GM23338 (cell line): ENCODE measurements at regions not wholly inside any gene's neighbourhood (a gene's known extent, or its start where the extent isn't known, plus 50 kb on each side); places are given as distances from the start of the nearest gene placed in this dataset.

Source experiments
- ATAC-seq: fragments of 200-7000 bp; cut with Tn5 transposase; 3 replicates; pipeline ENCODE4 v1.9.1; 2020
- DNase-seq: peaks from one replicate; pipeline ENCODE4 v3.0.0-alpha.2; 2015; ENCODE audit warnings: low spot score
- H2AFZ ChIP-seq: fragments of 200-600 bp; sonication (generic); 2 replicates; pipeline ENCODE4 v1.8.0; 2016; ENCODE audit warnings: antibody characterized with exemption, mild to moderate bottlenecking, moderate library complexity
- H3F3A ChIP-seq: fragments of 200-600 bp; sonication (generic); replicated peaks from 2 replicates; pipeline ENCODE4 v1.8.0; 2017; ENCODE audit warnings: antibody characterized with exemption, mixed run types, low read depth
- H3K27ac ChIP-seq: fragments of 200-600 bp; sonication (generic); 2 replicates; pipeline ENCODE4 v1.6.1; 2016; ENCODE audit warnings: low read depth
- H3K27me3 ChIP-seq: fragments of 200-600 bp; sonication (generic); 2 replicates; pipeline ENCODE4 v1.8.0; 2016; ENCODE audit warnings: mild to moderate bottlenecking, mixed run types, moderate library complexity; ENCODE audit not compliant: insufficient read depth
- H3K36me3 ChIP-seq: fragments of 200-600 bp; sonication (generic); 2 replicates; pipeline ENCODE4 v1.8.0; 2016; ENCODE audit warnings: mild to moderate bottlenecking; ENCODE audit not compliant: insufficient read depth
- H3K4me1 ChIP-seq: fragments of 200-600 bp; sonication (generic); 2 replicates; pipeline ENCODE4 v1.8.0; 2016; ENCODE audit warnings: mild to moderate bottlenecking, moderate library complexity; ENCODE audit not compliant: insufficient read depth
- H3K4me2 ChIP-seq: fragments of 200-600 bp; sonication (generic); 2 replicates; pipeline ENCODE4 v1.7.1; 2017; ENCODE audit warnings: mixed run types
- H3K4me3 ChIP-seq: fragments of 200-600 bp; sonication (generic); 2 replicates; pipeline ENCODE4 v1.6.1; 2016; ENCODE audit warnings: mixed run types
- H3K79me2 ChIP-seq: fragments of 200-600 bp; sonication (generic); replicated peaks from 2 replicates; pipeline ENCODE4 v1.8.0; 2017; ENCODE audit warnings: mild to moderate bottlenecking; ENCODE audit not compliant: insufficient read depth
- H3K9me2 ChIP-seq: fragments of 200-600 bp; sonication (generic); 2 replicates; pipeline ENCODE4 v1.8.0; 2017; ENCODE audit not compliant: insufficient read depth
- H4K20me1 ChIP-seq: fragments of 200-600 bp; sonication (generic); replicated peaks from 2 replicates; pipeline ENCODE4 v1.8.0; 2017; ENCODE audit warnings: mild to moderate bottlenecking; ENCODE audit not compliant: insufficient read depth
- H3K27ac Mint-ChIP-seq: 2 replicates; pipeline ENCODE4 v1.8.0; 2020; ENCODE audit warnings: inconsistent platforms, mild to moderate bottlenecking, moderate library complexity, mixed read lengths
- H3K27me3 Mint-ChIP-seq: 3 replicates; pipeline ENCODE4 v1.8.0; 2022; ENCODE audit warnings: low read depth, mild to moderate bottlenecking, moderate library complexity, mixed read lengths, inconsistent platforms; ENCODE audit not compliant: insufficient read depth, poor library complexity
- H3K36me3 Mint-ChIP-seq: 3 replicates; pipeline ENCODE4 v1.8.0; 2021; ENCODE audit warnings: low read depth, mild to moderate bottlenecking, inconsistent platforms, moderate library complexity, mixed read lengths
- H3K4me1 Mint-ChIP-seq: 3 replicates; pipeline ENCODE4 v1.8.0; 2020; ENCODE audit warnings: mild to moderate bottlenecking, inconsistent platforms, mixed read lengths
- H3K4me3 Mint-ChIP-seq: 3 replicates; pipeline ENCODE4 v1.8.0; 2021; ENCODE audit warnings: moderate library complexity, mild to moderate bottlenecking, inconsistent platforms, mixed read lengths
- H3K9me3 Mint-ChIP-seq: 3 replicates; pipeline ENCODE4 v1.8.0; 2020; ENCODE audit warnings: moderate library complexity, mild to moderate bottlenecking, inconsistent platforms, mixed read lengths
- CREB1 ChIP-seq: fragments of 250-450 bp; sonication (Bioruptor Pico); IDR thresholded peaks from 2 replicates; pipeline ENCODE4 v1.5.0; 2020; ENCODE audit warnings: low read depth, mild to moderate bottlenecking, moderate library complexity
- ETS1 ChIP-seq: IDR thresholded peaks from 2 replicates; pipeline ENCODE4 v1.6.1; 2016; ENCODE audit warnings: antibody characterized with exemption
- EZH2 ChIP-seq: fragments of 200-600 bp; sonication (generic); IDR thresholded peaks from one replicate; pipeline ENCODE4 v1.8.0; 2017; ENCODE audit warnings: antibody characterized with exemption, mild to moderate bottlenecking, low read depth; ENCODE audit not compliant: unreplicated experiment
- JUNB ChIP-seq: IDR thresholded peaks from one replicate; pipeline ENCODE4 v1.6.1; 2016; ENCODE audit warnings: antibody characterized with exemption; ENCODE audit not compliant: unreplicated experiment
- REST ChIP-seq: IDR thresholded peaks from one replicate; pipeline ENCODE4 v1.6.1; 2018; ENCODE audit warnings: antibody characterized with exemption; ENCODE audit not compliant: unreplicated experiment
- STAT1 ChIP-seq: IDR thresholded peaks from one replicate; pipeline ENCODE4 v1.6.1; 2016; ENCODE audit warnings: antibody characterized with exemption; ENCODE audit not compliant: unreplicated experiment
- TF ChIP-seq, protein P1 (sequence below): fragments of 250-450 bp; sonication (Bioruptor Pico); IDR thresholded peaks from 2 replicates; pipeline ENCODE4 v1.5.0; 2020; ENCODE audit warnings: mild to moderate bottlenecking, moderate library complexity

DNA sequence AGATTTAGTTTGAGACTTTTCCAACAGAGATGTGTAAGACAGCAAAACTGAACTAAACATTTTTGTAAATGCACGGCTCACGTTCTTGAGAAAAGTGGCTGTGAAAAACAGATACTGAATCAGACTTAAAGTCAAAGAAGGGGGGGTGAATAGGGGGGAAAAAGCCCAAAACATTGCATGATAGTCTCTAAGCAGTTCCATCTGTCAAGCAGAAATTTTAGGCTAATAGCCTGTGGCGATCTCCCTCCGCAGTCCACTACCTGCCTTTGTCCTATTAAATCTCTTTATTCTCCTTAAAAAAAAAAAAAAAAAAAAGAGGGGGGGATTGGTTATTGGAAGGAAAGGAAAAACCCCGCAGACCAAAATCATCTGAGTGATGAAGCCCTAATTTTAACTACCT is 217.6 kb upstream of the NFIA start:
- Histone ChIP-seq H3K27ac (no peak overlapping the region), H3K4me1 (peaks cover 46% of the 10 kb centered on the region), H3K36me3 (no peaks in the 10 kb centered on the region), H3K4me2 (no peak overlapping the region), H4K20me1 (no peaks in the 10 kb centered on the region), H2AFZ (no peak overlapping the region), H3K4me3 (no peak overlapping the region), H3F3A (no peaks in the 10 kb centered on the region), H3K79me2 (no peaks in the 10 kb centered on the region), H3K27me3 (no peaks in the 10 kb centered on the region), H3K9me2 (peaks cover 2% of the 10 kb centered on the region; the same call in 1 of the 2 replicates)
- ATAC-seq (no peak), DNase-seq (no peak)
- TF ChIP-seq CREB1 (CRISPR knock-in tag) (no peak), ETS1 (no peak), JUNB (no peak), REST (no peak), EZH2 (no peak), STAT1 (no peak)
- H3K4me3 Mint-ChIP-seq, result no peak overlapping the region
- H3K27me3 Mint-ChIP-seq, result peaks cover 3% of the 10 kb centered on the region
- H3K4me1 Mint-ChIP-seq, result peaks cover 46% of the 10 kb centered on the region
- H3K36me3 Mint-ChIP-seq, result no peaks in the 10 kb centered on the region
- H3K27ac Mint-ChIP-seq, result no peak overlapping the region
- no peaks in the 10 kb centered on the region for H3K9me3 Mint-ChIP-seq

- ATAC-seq (no peak), DNase-seq (no peak)
- no peaks in the 10 kb centered on the region for H3K27me3 ChIP-seq
- no peaks in the 10 kb centered on the region for H4K20me1 ChIP-seq
- no peak overlapping the region for H2AFZ ChIP-seq
- Mint-ChIP-seq H3K27me3 (peaks cover 3% of the 10 kb centered on the region), H3K4me1 (peaks cover 38% of the 10 kb centered on the region), H3K36me3 (no peaks in the 10 kb centered on the region), H3K27ac (no peak overlapping the region), H3K4me3 (no peak overlapping the region), H3K9me3 (no peaks in the 10 kb centered on the region)
- H3K79me2 ChIP-seq, result no peaks in the 10 kb centered on the region
- H3K4me2 ChIP-seq, result no peak overlapping the region
- peaks cover 5% of the 10 kb centered on the region; the same call in 1 of the 2 replicates for H3K9me2 ChIP-seq
- H3K4me3 ChIP-seq, result no peak overlapping the region
- H3K36me3 ChIP-seq, result no peaks in the 10 kb centered on the region
- H3K27ac ChIP-seq, result no peak overlapping the region
- TF ChIP-seq, protein P1, sequence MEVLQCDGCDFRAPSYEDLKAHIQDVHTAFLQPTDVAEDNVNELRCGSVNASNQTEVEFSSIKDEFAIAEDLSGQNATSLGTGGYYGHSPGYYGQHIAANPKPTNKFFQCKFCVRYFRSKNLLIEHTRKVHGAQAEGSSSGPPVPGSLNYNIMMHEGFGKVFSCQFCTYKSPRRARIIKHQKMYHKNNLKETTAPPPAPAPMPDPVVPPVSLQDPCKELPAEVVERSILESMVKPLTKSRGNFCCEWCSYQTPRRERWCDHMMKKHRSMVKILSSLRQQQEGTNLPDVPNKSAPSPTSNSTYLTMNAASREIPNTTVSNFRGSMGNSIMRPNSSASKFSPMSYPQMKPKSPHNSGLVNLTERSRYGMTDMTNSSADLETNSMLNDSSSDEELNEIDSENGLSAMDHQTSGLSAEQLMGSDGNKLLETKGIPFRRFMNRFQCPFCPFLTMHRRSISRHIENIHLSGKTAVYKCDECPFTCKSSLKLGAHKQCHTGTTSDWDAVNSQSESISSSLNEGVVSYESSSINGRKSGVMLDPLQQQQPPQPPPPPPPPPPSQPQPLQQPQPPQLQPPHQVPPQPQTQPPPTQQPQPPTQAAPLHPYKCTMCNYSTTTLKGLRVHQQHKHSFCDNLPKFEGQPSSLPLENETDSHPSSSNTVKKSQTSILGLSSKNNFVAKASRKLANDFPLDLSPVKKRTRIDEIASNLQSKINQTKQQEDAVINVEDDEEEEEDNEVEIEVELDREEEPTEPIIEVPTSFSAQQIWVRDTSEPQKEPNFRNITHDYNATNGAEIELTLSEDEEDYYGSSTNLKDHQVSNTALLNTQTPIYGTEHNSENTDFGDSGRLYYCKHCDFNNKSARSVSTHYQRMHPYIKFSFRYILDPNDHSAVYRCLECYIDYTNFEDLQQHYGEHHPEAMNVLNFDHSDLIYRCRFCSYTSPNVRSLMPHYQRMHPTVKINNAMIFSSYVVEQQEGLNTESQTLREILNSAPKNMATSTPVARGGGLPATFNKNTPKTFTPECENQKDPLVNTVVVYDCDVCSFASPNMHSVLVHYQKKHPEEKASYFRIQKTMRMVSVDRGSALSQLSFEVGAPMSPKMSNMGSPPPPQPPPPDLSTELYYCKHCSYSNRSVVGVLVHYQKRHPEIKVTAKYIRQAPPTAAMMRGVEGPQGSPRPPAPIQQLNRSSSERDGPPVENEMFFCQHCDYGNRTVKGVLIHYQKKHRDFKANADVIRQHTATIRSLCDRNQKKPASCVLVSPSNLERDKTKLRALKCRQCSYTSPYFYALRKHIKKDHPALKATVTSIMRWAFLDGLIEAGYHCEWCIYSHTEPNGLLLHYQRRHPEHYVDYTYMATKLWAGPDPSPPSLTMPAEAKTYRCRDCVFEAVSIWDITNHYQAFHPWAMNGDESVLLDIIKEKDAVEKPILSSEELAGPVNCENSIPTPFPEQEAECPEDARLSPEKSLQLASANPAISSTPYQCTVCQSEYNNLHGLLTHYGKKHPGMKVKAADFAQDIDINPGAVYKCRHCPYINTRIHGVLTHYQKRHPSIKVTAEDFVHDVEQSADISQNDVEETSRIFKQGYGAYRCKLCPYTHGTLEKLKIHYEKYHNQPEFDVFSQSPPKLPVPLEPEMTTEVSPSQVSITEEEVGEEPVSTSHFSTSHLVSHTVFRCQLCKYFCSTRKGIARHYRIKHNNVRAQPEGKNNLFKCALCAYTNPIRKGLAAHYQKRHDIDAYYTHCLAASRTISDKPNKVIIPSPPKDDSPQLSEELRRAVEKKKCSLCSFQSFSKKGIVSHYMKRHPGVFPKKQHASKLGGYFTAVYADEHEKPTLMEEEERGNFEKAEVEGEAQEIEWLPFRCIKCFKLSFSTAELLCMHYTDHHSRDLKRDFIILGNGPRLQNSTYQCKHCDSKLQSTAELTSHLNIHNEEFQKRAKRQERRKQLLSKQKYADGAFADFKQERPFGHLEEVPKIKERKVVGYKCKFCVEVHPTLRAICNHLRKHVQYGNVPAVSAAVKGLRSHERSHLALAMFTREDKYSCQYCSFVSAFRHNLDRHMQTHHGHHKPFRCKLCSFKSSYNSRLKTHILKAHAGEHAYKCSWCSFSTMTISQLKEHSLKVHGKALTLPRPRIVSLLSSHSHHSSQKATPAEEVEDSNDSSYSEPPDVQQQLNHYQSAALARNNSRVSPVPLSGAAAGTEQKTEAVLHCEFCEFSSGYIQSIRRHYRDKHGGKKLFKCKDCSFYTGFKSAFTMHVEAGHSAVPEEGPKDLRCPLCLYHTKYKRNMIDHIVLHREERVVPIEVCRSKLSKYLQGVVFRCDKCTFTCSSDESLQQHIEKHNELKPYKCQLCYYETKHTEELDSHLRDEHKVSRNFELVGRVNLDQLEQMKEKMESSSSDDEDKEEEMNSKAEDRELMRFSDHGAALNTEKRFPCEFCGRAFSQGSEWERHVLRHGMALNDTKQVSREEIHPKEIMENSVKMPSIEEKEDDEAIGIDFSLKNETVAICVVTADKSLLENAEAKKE (CRISPR knock-in tag), result no peak
- no peaks in the 10 kb centered on the region for H3F3A ChIP-seq
- H3K4me1 ChIP-seq, result peaks cover 37% of the 10 kb centered on the region
These were observed 219.2 kb upstream of the NFIA start for GRCh38 chr1:60863131-60863530.
